ENCODE measurements at regions not wholly inside any gene's neighbourhood (a gene's known extent, or its start where the extent isn't known, plus 50 kb on each side); places are given as distances from the start of the nearest gene placed in this dataset.
"Not testable (repeated sequence)": the region's sequence is repeated elsewhere in the genome, so short reads cannot be mapped to it uniquely, and the experiment has no call there.

- no peak for DNase-seq
Observed at GRCh38 chr3:166531730-166532129, 694.5 kb upstream of the BCHE start.

DNA sequence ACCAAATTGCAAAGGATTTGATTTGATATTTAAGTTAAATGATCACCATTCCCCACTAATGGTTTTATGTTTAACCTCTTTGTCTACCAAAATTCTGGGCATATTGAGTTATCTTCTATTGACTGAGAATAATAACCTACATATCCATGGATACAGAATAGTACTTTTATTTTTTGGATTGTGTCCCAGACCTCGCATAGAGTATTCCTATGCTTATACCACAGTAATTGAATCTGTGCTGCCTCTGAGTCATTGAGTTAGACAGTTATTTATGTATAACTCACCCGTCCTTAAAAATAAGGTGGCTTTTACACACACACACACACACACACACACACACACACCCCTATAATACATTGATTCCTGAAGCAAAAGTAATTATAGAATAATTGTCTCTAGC is 690.1 kb upstream of the BCHE start:
- DNase-seq = no peak

DNA sequence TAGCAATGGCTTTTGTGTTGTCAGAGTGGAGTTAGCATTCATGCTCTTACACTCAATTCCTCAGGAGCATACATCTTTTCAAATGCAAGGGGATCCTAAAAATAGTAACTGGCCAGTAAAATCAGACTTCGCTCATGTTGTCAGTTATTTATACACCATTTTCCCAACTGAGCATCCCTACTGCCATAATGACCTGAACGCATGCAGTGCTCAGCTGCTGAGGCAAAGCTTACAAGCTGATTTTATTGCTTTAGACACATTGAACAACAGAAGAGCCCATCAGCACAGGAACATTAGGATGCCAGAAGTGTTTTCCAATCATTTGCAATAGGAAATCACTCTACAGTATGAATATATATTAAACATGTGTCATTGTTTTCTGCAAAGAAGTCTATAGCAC is 689.7 kb upstream of the BCHE start:
- DNase-seq = no peak

- no peak for DNase-seq
Observed at GRCh38 chr3:166522017-166522416, 684.8 kb upstream of the BCHE start.

- DNase-seq = no peak
Observed at GRCh38 chr3:166519443-166519842, 682.2 kb upstream of the BCHE start.

GRCh38 chr3:166518040-166518439 is 680.8 kb upstream of the BCHE start:
- DNase-seq = no peak

DNA sequence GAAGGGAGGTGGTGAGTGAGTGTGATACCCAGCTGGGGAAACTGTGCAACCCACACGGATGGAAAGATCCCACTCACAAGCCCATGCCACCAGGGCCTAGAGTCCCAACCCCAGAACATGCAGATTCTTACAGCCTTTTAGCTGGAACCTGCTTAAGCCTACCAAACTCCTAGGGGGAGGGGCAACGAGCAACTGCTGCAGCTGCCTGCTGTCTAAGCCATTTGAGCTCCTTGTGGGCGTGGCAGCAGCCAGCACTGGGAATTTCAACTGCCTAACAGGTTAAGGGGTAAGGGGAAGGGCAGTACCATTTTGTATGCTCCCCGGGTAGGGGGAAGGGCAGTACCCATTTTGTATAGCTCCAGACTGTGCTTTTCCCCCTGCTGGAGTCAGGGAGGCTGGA is 673.2 kb upstream of the BCHE start:
- no peak for DNase-seq

GRCh38 chr3:166500420-166500819 is 663.2 kb upstream of the BCHE start:
- not testable (repeated sequence) for DNase-seq

- no peak for DNase-seq
Observed at GRCh38 chr3:166499636-166500035, 662.4 kb upstream of the BCHE start.

DNA sequence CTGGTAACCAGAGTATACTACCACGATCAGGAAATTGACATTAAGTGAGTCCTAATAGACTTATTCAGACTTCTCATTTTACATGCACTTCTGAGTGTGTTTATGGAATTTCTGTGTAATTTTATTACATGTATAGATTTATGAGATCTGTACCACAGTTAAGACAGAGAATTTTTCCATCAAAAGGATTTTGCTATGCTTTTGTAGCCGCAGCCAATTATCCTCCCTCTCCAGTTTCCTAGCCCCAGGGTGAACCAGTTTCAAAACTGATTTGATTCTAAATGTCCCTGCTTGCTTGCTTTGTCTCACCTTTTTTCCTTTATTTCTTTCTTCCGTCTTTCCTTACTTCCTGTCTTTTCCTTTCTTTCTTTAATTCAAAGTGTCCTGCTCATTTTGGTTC is 661.2 kb upstream of the BCHE start:
- no peak for DNase-seq

DNA sequence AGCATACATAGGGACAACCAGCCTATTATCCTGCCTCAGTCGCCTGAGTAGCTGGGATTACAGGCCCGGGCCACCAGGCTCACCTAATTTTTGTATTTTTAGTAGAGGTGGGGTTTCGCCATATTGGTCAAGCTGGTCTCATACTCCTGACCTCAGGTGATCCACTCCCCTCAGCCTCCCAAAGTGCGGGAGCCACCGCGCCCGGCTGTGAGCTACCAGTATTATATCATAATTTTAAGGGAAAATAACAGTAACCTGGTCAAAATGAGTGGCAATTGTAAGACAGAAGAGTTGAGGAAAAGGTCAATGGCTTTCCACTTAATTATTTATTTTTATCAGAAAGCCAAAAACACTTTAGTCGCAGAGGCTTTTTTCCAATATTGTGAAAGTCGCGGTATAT is 652.6 kb upstream of the BCHE start:
- no peak for DNase-seq

GRCh38 chr3:166488977-166489672 is 651.9 kb upstream of the BCHE start:
- DNase-seq = no peak

- DNase-seq = no peak
Observed at GRCh38 chr3:166484470-166484869, 647.2 kb upstream of the BCHE start.

GRCh38 chr3:166481340-166481739 is 644.1 kb upstream of the BCHE start:
- DNase-seq = no peak

DNA sequence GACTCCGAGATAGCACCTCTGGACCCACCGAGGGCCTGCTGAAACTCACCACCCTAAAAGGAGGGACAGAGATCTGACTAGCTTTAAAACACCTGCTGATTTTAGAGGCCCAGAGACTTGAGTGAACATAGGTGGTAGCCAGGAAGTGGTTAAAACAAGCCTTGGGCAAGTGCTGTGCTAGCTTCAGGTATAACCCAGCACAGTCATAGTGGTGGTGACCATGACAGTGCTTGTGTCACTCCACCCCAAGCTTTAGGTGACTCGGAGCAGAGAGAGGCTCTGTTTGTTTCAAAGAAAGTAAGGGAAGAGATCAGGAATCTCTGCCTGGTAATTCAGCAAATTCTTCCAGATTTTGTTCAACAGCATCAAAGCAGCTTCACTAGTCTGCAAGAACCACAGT is 641.1 kb upstream of the BCHE start:
- DNase-seq = no peak

- DNase-seq = no peak
Observed at GRCh38 chr3:166473501-166473900, 636.3 kb upstream of the BCHE start.

DNA sequence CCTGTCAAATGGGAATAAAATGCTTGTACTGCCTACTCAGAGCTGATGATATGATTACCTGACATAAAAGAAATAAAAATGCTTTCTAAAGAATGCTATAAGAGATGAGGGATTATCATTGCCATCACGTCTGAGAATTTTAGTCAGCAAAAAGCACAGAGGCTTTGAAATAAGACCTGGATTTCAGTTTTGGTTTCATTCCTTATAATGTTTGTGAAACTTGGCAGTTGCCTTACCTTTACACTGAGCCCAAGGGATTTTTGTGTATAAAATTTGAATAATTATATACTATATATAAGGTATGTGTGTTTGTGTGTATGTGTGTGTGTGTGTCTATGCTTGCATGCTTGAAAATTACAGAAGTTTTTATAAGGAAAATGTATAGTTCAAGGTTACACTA is 634.8 kb upstream of the BCHE start:
- DNase-seq = no peak

DNA sequence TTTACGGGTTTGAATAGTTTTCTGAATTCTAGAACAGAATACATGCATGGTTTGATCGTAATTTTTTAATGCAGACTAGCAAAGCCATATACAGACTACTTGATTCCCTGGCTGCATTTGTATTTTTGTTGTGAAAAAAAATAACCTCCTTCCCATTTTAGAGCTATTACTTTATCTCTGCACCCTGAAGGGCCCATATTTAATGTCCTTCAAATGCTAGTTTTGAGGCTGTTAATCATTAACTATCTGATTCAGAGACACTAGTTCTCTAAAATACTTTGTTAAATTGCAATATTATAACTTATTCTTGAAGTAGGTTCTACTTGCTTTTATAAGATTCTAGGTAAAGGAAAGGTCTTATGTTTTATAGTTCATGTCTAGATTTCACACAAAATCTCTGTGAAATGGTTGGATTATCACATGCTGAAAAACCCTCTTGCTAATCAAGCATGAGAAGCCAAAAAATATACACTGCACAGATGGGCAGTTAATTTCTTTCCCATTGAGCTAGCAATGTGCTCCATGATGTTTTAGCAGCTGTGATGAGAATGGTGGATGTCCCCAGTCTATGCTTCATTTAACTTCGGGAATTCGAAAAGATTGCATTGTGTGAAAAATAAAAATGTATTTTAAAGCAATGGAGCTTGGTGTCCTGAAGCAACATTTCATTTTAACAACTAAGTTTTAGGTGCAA is 634.0 kb upstream of the BCHE start:
- no peak for DNase-seq

GRCh38 chr3:166462891-166463470 is 625.8 kb upstream of the BCHE start:
- no peak for DNase-seq

- no peak for DNase-seq
Observed at GRCh38 chr3:166461626-166462025, 624.4 kb upstream of the BCHE start.

GRCh38 chr3:166457382-166457781 is 620.2 kb upstream of the BCHE start:
- no peak for DNase-seq

GRCh38 chr3:166456286-166456685 is 619.1 kb upstream of the BCHE start:
- DNase-seq = no peak

DNA sequence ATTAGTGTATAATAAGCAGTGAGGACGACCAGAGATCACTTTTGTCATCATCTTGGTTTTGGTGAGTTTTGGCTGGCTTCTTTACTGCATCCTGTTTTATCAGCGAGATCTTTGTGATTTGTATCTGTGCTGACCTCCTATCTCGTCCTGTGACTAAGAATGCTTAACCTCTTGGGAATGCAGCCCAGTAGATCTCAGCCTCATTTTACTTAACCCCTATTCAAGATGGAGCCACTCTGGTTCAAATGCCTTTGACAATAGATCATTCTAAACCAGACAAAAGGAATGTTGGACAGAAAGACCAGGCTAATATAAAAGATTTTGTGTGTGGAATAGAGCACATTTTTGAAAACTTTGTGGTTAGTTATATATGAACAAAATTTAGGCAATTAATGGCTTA is 618.5 kb upstream of the BCHE start:
- DNase-seq = no peak
